Mesendoderm (in vitro differentiated cells): ENCODE measurements at regions not wholly inside any gene's neighbourhood (a gene's known extent, or its start where the extent isn't known, plus 50 kb on each side); places are given as distances from the start of the nearest gene placed in this dataset.

Experiments used
- DNase-seq: peaks from one replicate; pipeline ENCODE4 v3.0.0; 2013
- H2AK5ac ChIP-seq: 2 replicates; pipeline ENCODE4 v1.6.1; 2013; ENCODE audit warnings: low read length, inconsistent platforms
- H2BK120ac ChIP-seq: 2 replicates; pipeline ENCODE4 v1.6.1; 2013; ENCODE audit warnings: low read depth, mild to moderate bottlenecking, low read length, moderate library complexity, mixed read lengths
- H2BK15ac ChIP-seq: replicated peaks from 2 replicates; pipeline ENCODE4 v1.6.1; 2013; ENCODE audit warnings: low read depth, mild to moderate bottlenecking, moderate library complexity
- H2BK5ac ChIP-seq: 2 replicates; pipeline ENCODE4 v1.6.1; 2013; ENCODE audit warnings: low read length, inconsistent platforms
- H3K18ac ChIP-seq: 2 replicates; pipeline ENCODE4 v1.6.1; 2013; ENCODE audit warnings: mild to moderate bottlenecking, low read length, mixed read lengths
- H3K23ac ChIP-seq: one replicate; pipeline ENCODE4 v1.6.1; 2013; ENCODE audit warnings: low read length
- H3K27ac ChIP-seq: 2 replicates; pipeline ENCODE4 v1.5.1; 2013; ENCODE audit warnings: low read depth, mild to moderate bottlenecking, inconsistent platforms, low read length, moderate library complexity
- H3K27me3 ChIP-seq: 2 replicates; pipeline ENCODE4 v1.6.1; 2013; ENCODE audit warnings: low read length, control low read depth, mild to moderate bottlenecking, inconsistent platforms; ENCODE audit not compliant: insufficient read depth, poor library complexity
- H3K36me3 ChIP-seq: 2 replicates; pipeline ENCODE4 v1.6.1; 2013; ENCODE audit warnings: low read length, inconsistent platforms; ENCODE audit not compliant: control insufficient read depth, insufficient read depth
- H3K4ac ChIP-seq: one replicate; pipeline ENCODE4 v1.6.1; 2013; ENCODE audit warnings: low read depth, mild to moderate bottlenecking, low read length, moderate library complexity
- H3K4me1 ChIP-seq: 2 replicates; pipeline ENCODE4 v1.6.1; 2013; ENCODE audit warnings: low read depth, low read length, inconsistent platforms; ENCODE audit not compliant: control insufficient read depth
- H3K4me2 ChIP-seq: 2 replicates; pipeline ENCODE4 v1.6.1; 2013; ENCODE audit warnings: low read length
- H3K4me3 ChIP-seq: 2 replicates; pipeline ENCODE4 v1.5.1; 2013; ENCODE audit warnings: mild to moderate bottlenecking, low read length
- H3K56ac ChIP-seq: one replicate; pipeline ENCODE4 v1.6.1; 2013; ENCODE audit warnings: low read length
- H3K79me1 ChIP-seq: 2 replicates; pipeline ENCODE4 v1.6.1; 2013; ENCODE audit warnings: low read length, inconsistent platforms
- H3K79me2 ChIP-seq: 2 replicates; pipeline ENCODE4 v1.6.1; 2013; ENCODE audit warnings: mild to moderate bottlenecking, low read length; ENCODE audit not compliant: control insufficient read depth, insufficient read depth
- H3K9ac ChIP-seq: 2 replicates; pipeline ENCODE4 v1.6.1; 2013; ENCODE audit warnings: low read length, inconsistent platforms
- H4K5ac ChIP-seq: one replicate; pipeline ENCODE4 v1.6.1; 2013; ENCODE audit warnings: low read length
- H4K8ac ChIP-seq: one replicate; pipeline ENCODE4 v1.6.1; 2013; ENCODE audit warnings: low read depth, mild to moderate bottlenecking, control low read depth, low read length, moderate library complexity
- WGBS: extraction: QIAGEN DNeasy Blood & Tissue Kit; methylation state at CpG from one replicate; pipeline ENCODE4 v1.1.7; 2013; ENCODE audit warnings: low lambda C conversion rate, missing lambda C conversion rate; ENCODE audit not compliant: insufficient coverage; ENCODE audit errors: extremely low coverage; 5-methylcytosine and 5-hydroxymethylcytosine counted together

DNA sequence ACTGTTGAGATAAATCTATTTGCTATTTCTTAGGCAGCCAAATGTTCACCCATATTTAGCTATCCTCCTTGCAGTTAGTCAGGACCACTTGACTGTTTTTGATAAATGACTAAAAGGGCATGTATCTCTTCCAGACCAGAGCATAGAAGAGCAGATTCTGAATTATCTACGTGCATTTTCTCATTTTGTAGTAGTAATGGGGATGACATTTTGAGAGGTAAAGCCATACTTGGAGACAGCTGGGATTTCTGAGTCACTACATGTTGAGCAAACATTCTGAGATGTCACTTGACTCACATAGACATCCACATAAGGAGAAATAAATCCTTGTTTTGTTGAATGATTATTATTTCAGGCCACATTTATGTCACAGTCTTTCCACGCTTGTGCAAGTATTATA, 297.6 kb downstream of the CDH10 start:
- Histone ChIP-seq H3K27ac (no peak overlapping the region), H4K8ac (no peak overlapping the region), H3K79me1 (no peaks in the 10 kb centered on the region), H2BK5ac (no peak overlapping the region), H2BK15ac (no peak overlapping the region), H2AK5ac (no peak overlapping the region), H4K5ac (no peak overlapping the region), H3K4me3 (no peak overlapping the region), H3K9ac (no peak overlapping the region), H3K4ac (no peak overlapping the region), H3K23ac (no peak overlapping the region), H3K4me1 (no peaks in the 10 kb centered on the region), H3K36me3 (no peaks in the 10 kb centered on the region), H3K27me3 (no peaks in the 10 kb centered on the region), H3K56ac (no peak overlapping the region), H2BK120ac (no peak overlapping the region), H3K18ac (no peak overlapping the region), H3K4me2 (no peak overlapping the region), H3K79me2 (no peaks in the 10 kb centered on the region)
- DNase-seq: no peak
- WGBS: no CpG with 5 or more reads among the region's 2 CpGs

DNA sequence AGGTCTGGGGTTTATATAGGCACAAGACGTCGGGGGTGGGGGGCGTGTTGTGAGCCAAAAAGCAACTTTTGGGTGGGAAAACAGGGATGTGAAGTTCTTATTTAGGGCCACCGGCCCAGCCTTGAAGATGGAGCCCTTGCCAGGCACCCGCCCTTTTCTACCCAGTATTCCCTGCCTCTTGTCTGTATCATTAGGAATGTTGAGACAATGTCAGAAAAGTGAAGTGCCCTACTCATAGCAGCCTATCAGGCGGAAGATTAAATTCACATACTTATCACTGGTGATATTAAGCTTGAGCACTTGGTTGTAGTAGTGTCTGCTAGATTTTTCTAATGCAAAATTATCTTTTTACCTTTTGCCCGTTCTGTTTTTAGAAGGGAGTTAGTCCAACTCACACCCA, 293.5 kb downstream of the CDH10 start:
- Histone ChIP-seq H3K23ac (no peak overlapping the region), H4K8ac (no peak overlapping the region), H3K27ac (no peak overlapping the region), H4K5ac (no peak overlapping the region), H3K79me2 (no peaks in the 10 kb centered on the region), H3K9ac (no peak overlapping the region), H2BK5ac (no peak overlapping the region), H3K36me3 (no peaks in the 10 kb centered on the region), H2AK5ac (no peak overlapping the region), H3K18ac (no peak overlapping the region), H2BK15ac (no peak overlapping the region), H2BK120ac (no peak overlapping the region), H3K4ac (no peak overlapping the region), H3K4me2 (no peak overlapping the region), H3K56ac (no peak overlapping the region), H3K27me3 (no peaks in the 10 kb centered on the region), H3K4me3 (no peak overlapping the region), H3K4me1 (no peaks in the 10 kb centered on the region), H3K79me1 (no peaks in the 10 kb centered on the region)
- no peak for DNase-seq
- WGBS: no CpG with 5 or more reads among the region's 7 CpGs

DNA sequence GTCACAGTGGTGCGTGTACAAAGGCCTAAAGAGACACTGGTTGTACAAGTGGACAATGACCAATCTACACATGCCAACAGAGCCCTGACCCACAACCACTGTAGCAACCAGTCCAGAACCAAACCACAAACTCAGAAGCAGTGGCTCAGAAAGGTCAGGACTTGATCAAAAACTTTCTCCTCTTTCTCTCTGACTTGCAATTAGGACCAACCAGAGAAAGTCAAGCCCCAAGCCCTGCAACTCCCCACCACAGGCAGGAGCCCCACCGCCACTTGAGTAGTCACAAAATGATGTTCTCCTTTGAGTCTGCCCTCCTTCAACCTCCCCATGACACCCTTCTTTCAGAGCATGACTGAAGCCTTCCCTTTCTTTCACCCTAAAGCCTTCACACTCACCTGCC, 291.8 kb downstream of the CDH10 start:
- H2BK15ac ChIP-seq: no peak overlapping the region
- no CpG with 5 or more reads among the region's 2 CpGs for WGBS
- H3K4me3 ChIP-seq: no peak overlapping the region
- H3K27me3 ChIP-seq: no peaks in the 10 kb centered on the region
- no peaks in the 10 kb centered on the region for H3K36me3 ChIP-seq
- no peak overlapping the region for H2BK120ac ChIP-seq
- no peak overlapping the region for H2BK5ac ChIP-seq
- no peaks in the 10 kb centered on the region for H3K79me2 ChIP-seq
- H3K9ac ChIP-seq: no peak overlapping the region
- H4K5ac ChIP-seq: no peak overlapping the region
- DNase-seq: no peak
- no peaks in the 10 kb centered on the region for H3K79me1 ChIP-seq
- no peak overlapping the region for H3K56ac ChIP-seq
- no peak overlapping the region for H3K18ac ChIP-seq
- no peak overlapping the region for H4K8ac ChIP-seq
- H3K4me2 ChIP-seq: no peak overlapping the region
- no peak overlapping the region for H3K27ac ChIP-seq
- H2AK5ac ChIP-seq: no peak overlapping the region
- no peak overlapping the region for H3K4ac ChIP-seq
- no peak overlapping the region for H3K23ac ChIP-seq
- no peaks in the 10 kb centered on the region for H3K4me1 ChIP-seq

DNA sequence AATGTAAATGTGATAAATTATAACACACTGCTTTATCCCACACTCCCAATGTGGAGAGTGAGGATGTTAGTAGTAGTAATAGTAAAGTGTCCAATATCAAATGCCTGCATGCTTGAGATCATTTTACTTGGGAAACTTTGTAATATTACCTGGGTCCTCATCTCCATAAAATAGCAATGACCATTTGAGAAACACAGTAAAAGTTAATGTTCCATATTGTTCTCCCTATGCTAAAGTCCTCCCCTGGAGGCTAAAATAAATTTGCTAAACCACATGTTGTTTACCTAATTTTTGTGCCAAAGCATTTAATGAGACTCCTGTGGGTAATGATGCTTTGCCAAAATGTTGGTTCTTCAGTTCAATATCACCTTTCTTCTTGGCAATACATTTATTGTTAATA, 291.2 kb downstream of the CDH10 start:
- Histone ChIP-seq H3K18ac (no peak overlapping the region), H4K5ac (no peak overlapping the region), H2BK5ac (no peak overlapping the region), H3K23ac (no peak overlapping the region), H3K27ac (no peak overlapping the region), H2BK15ac (no peak overlapping the region), H3K79me2 (no peaks in the 10 kb centered on the region), H3K4me2 (no peak overlapping the region), H3K4ac (no peak overlapping the region), H3K4me3 (no peak overlapping the region), H3K9ac (no peak overlapping the region), H3K36me3 (no peaks in the 10 kb centered on the region), H4K8ac (no peak overlapping the region), H3K79me1 (no peaks in the 10 kb centered on the region), H2AK5ac (no peak overlapping the region), H3K4me1 (no peaks in the 10 kb centered on the region), H3K56ac (no peak overlapping the region), H3K27me3 (no peaks in the 10 kb centered on the region), H2BK120ac (no peak overlapping the region)
- DNase-seq: no peak

DNA sequence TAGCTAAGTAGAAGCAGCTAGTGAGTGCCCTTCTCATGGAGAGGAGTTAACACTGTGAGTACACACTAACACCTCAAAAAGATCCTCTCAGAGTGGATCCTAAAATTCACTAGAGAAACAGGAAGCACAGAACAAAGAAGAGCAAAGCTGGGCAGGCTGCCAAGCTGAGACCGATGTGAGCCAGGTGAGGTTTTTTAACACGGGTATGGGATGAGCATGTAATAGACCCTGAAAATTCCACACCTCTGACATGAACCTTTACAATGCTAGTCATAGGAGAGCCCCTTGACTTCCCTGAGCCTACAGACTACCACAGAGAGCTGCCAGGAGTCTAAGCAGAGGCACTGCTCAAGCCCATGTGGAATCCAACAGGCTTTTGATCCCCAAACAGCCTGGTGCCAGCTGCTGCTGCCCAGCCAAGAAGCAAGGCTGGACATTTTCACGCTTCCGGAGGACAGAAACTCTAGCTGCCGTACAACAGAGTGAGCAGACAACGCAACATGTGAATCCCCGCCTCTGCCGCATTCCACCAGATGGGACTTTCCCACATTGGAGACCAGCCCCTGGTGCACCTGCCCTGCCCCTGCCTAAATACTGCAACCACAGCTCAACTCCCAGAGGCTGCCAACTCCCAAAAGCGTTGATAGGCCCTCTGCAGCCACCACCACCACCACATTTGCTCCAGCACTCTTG, 280.8 kb downstream of the CDH10 start:
- H3K18ac ChIP-seq: no peak overlapping the region
- H3K23ac ChIP-seq: no peak overlapping the region
- no peaks in the 10 kb centered on the region for H3K36me3 ChIP-seq
- no peaks in the 10 kb centered on the region for H3K79me1 ChIP-seq
- no peak overlapping the region for H2AK5ac ChIP-seq
- no peak overlapping the region for H3K4ac ChIP-seq
- no peak overlapping the region for H3K56ac ChIP-seq
- H3K9ac ChIP-seq: no peak overlapping the region
- no peaks in the 10 kb centered on the region for H3K79me2 ChIP-seq
- no peak overlapping the region for H4K8ac ChIP-seq
- no peak overlapping the region for H3K4me3 ChIP-seq
- no peaks in the 10 kb centered on the region for H3K4me1 ChIP-seq
- H2BK5ac ChIP-seq: no peak overlapping the region
- no peak overlapping the region for H2BK15ac ChIP-seq
- no peaks in the 10 kb centered on the region for H3K27me3 ChIP-seq
- H4K5ac ChIP-seq: no peak overlapping the region
- H3K27ac ChIP-seq: no peak overlapping the region
- no CpG with 5 or more reads among the region's 9 CpGs for WGBS
- no peak for DNase-seq
- H3K4me2 ChIP-seq: no peak overlapping the region
- H2BK120ac ChIP-seq: no peak overlapping the region

DNA sequence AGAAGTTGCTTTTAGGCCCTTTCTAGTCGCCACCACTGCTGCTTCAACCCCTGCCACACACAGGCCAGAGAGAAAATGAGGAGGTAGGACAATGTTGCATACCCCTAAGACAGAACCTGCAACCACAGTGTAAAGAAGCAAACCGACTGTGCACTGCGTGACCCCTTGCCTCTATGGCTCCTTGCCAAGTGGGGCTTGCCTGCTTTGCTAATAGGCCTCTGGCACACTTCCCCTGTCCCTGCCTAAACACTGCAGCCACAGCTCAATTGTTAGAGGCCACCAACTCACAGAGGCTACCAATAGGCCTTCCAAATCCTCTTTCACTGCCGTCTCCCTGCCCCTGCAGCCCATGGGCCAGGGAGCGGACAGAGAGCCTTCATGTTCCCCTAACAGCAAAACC, 280.1 kb downstream of the CDH10 start:
- no peak overlapping the region for H3K27ac ChIP-seq
- no peak overlapping the region for H3K4ac ChIP-seq
- H3K4me2 ChIP-seq: no peak overlapping the region
- no peaks in the 10 kb centered on the region for H3K36me3 ChIP-seq
- no peak overlapping the region for H3K56ac ChIP-seq
- H2AK5ac ChIP-seq: no peak overlapping the region
- H3K27me3 ChIP-seq: no peaks in the 10 kb centered on the region
- no peak overlapping the region for H2BK15ac ChIP-seq
- no peaks in the 10 kb centered on the region for H3K79me1 ChIP-seq
- H4K8ac ChIP-seq: no peak overlapping the region
- WGBS: no CpG with 5 or more reads among the region's 5 CpGs
- no peak overlapping the region for H4K5ac ChIP-seq
- no peak overlapping the region for H2BK120ac ChIP-seq
- H3K4me3 ChIP-seq: no peak overlapping the region
- no peak overlapping the region for H2BK5ac ChIP-seq
- no peaks in the 10 kb centered on the region for H3K4me1 ChIP-seq
- no peaks in the 10 kb centered on the region for H3K79me2 ChIP-seq
- no peak for DNase-seq
- no peak overlapping the region for H3K18ac ChIP-seq
- H3K23ac ChIP-seq: no peak overlapping the region
- H3K9ac ChIP-seq: no peak overlapping the region
